ENCODE measurements at regions not wholly inside any gene's neighbourhood (a gene's known extent, or its start where the extent isn't known, plus 50 kb on each side); places are given as distances from the start of the nearest gene placed in this dataset.

GRCh38 chr15:69712991-69713390 lies 260.4 kb downstream of the RPLP1 start:
- Mint-ChIP-seq H3K27ac (no peak overlapping the region), H3K27me3 (ENCODE audit: insufficient read depth) (peaks cover 12% of the 10 kb centered on the region)
- peaks cover 12% of the 10 kb centered on the region for H3K9me3 ChIP-seq (ENCODE audit: control insufficient read depth, low read length)

GRCh38 chr15:69713726-69714559 lies 261.3 kb downstream of the RPLP1 start:
- H3K27me3 Mint-ChIP-seq (ENCODE audit: insufficient read depth) = peaks cover 14% of the 10 kb centered on the region
- no peak overlapping the region for H3K9ac ChIP-seq (ENCODE audit: extremely low read depth, low read length, poor library complexity, severe bottlenecking)
- H3K27ac Mint-ChIP-seq = no peak overlapping the region
- H3K36me3 ChIP-seq (ENCODE audit: control insufficient read depth, insufficient read depth, low read length) = no peaks in the 10 kb centered on the region
- H3K9me3 ChIP-seq (ENCODE audit: control insufficient read depth, low read length) = peaks cover 2% of the 10 kb centered on the region
- peaks cover 6% of the 10 kb centered on the region for H3K27me3 ChIP-seq (ENCODE audit: control insufficient read depth, insufficient read depth, low read length, poor library complexity, severe bottlenecking)
- no peak for TF ChIP-seq CTCF (conservative IDR thresholded peaks at IDR 0.05)
- no peak for DNase-seq
- no peaks in the 10 kb centered on the region for H3K4me1 ChIP-seq (ENCODE audit: control insufficient read depth, insufficient read depth, low read length)
- H3K27ac ChIP-seq (ENCODE audit: low read depth, low read length) = no peak overlapping the region
- H3K36me3 Mint-ChIP-seq (ENCODE audit: low read depth) = peaks cover 2% of the 10 kb centered on the region
- peaks cover 7% of the 10 kb centered on the region for H3K9me3 Mint-ChIP-seq
- WGBS, 2 experiments (ENCODE audit: insufficient coverage in 1 of 2, insufficient read length in 1 of 2) = 89 to 94% methylated on average over 8 to 9 of the region's 9 CpGs
- H3K4me3 Mint-ChIP-seq = no peak overlapping the region
- no peaks in the 10 kb centered on the region for H3K4me1 Mint-ChIP-seq
- H3K4me3 ChIP-seq (ENCODE audit: low read length) = no peak overlapping the region

More at GRCh38 chr15:69712991-69713390, 260.4 kb downstream of the RPLP1 start:
- no peaks in the 10 kb centered on the region for H3K36me3 ChIP-seq (ENCODE audit: control insufficient read depth, insufficient read depth, low read length)
- Mint-ChIP-seq H3K4me1 (no peaks in the 10 kb centered on the region), H3K4me3 (no peak overlapping the region), H3K36me3 (ENCODE audit: low read depth) (peaks cover 4% of the 10 kb centered on the region), H3K9me3 (peaks cover 17% of the 10 kb centered on the region)
- no peak for DNase-seq
- no peak for TF ChIP-seq CTCF (conservative IDR thresholded peaks at IDR 0.05)
- peaks cover 6% of the 10 kb centered on the region for H3K27me3 ChIP-seq (ENCODE audit: control insufficient read depth, insufficient read depth, low read length, poor library complexity, severe bottlenecking)
- H3K27ac ChIP-seq (ENCODE audit: low read depth, low read length) = no peak overlapping the region
- no peak overlapping the region for H3K9ac ChIP-seq (ENCODE audit: extremely low read depth, low read length, poor library complexity, severe bottlenecking)
- no peak overlapping the region for H3K4me3 ChIP-seq (ENCODE audit: low read length)
- no peaks in the 10 kb centered on the region for H3K4me1 ChIP-seq (ENCODE audit: control insufficient read depth, insufficient read depth, low read length)
- WGBS, 2 experiments (ENCODE audit: insufficient coverage in 1 of 2, insufficient read length in 1 of 2) = 100% methylated on average over 2 of the region's 2 CpGs; no CpG with 5 or more reads in 1 of the 2 experiments

- Histone ChIP-seq H3K9ac (ENCODE audit: extremely low read depth, low read length, poor library complexity, severe bottlenecking) (no peak overlapping the region), H3K9me3 (ENCODE audit: control insufficient read depth, low read length) (no peaks in the 10 kb centered on the region), H3K27me3 (ENCODE audit: control insufficient read depth, insufficient read depth, low read length, poor library complexity, severe bottlenecking) (peaks cover 6% of the 10 kb centered on the region), H3K4me1 (ENCODE audit: control insufficient read depth, insufficient read depth, low read length) (no peaks in the 10 kb centered on the region), H3K4me3 (ENCODE audit: low read length) (no peak overlapping the region), H3K27ac (ENCODE audit: low read depth, low read length) (no peak overlapping the region), H3K36me3 (ENCODE audit: control insufficient read depth, insufficient read depth, low read length) (no peaks in the 10 kb centered on the region)
- DNase-seq = no peak
- WGBS, 2 experiments (ENCODE audit: insufficient coverage in 1 of 2, insufficient read length in 1 of 2) = 93% methylated on average over 2 of the region's 2 CpGs; no CpG with 5 or more reads in 1 of the 2 experiments
- no peaks in the 10 kb centered on the region for H3K9me3 Mint-ChIP-seq
- peaks cover 15% of the 10 kb centered on the region for H3K27me3 Mint-ChIP-seq (ENCODE audit: insufficient read depth)
- no peak overlapping the region for H3K4me3 Mint-ChIP-seq
- no peak for TF ChIP-seq CTCF (conservative IDR thresholded peaks at IDR 0.05)
- H3K36me3 Mint-ChIP-seq (ENCODE audit: low read depth) = no peaks in the 10 kb centered on the region
- H3K4me1 Mint-ChIP-seq = no peaks in the 10 kb centered on the region
- no peak overlapping the region for H3K27ac Mint-ChIP-seq
Observed at GRCh38 chr15:69715210-69715609, 262.6 kb downstream of the RPLP1 start.

All from endodermal cell (in vitro differentiated cells).